HepG2 (cell line): ENCODE measurements at regions not wholly inside any gene's neighbourhood (a gene's known extent, or its start where the extent isn't known, plus 50 kb on each side); places are given as distances from the start of the nearest gene placed in this dataset.

ENCODE experiments used
- ATAC-seq: fragments of 200-7000 bp; cut with Tn5 transposase; 3 replicates; pipeline ENCODE4 v1.9.1; 2020; ENCODE audit warnings: mild to moderate bottlenecking, moderate library complexity
- BruUV-seq: library from RNA; stranded (reverse); fragments of 400-500 nt; replicated peaks from 2 replicates; lab custom pipeline; 2021; lab: Mats Ljungman, UMichigan
- CTCF ChIA-PET: fragments of 300-600 bp; formaldehyde crosslinking; extraction: SDS; loops from one replicate; lab custom pipeline; 2021; ENCODE audit warnings: low total read pairs, inconsistent platforms, low intra/inter-chr PET ratio; lab: Yijun Ruan, JAX
- POLR2A ChIA-PET: fragments of 350-600 bp; sonication (Branson Sonifier 250); formaldehyde crosslinking; loops from one replicate; lab custom pipeline; 2020; ENCODE audit warnings: antibody characterized with exemption, inconsistent platforms; lab: Yijun Ruan, JAX
- DNase-seq: peaks from one replicate; pipeline ENCODE4 v3.0.0-alpha.2; 2015; ENCODE audit warnings: low spot score
- FAIRE-seq: peaks from 3 replicates; lab custom pipeline; 2011; peaks lifted over from hg19 to GRCh38; lab: Jason Lieb, UNC
- H2AFZ ChIP-seq: one replicate; pipeline ENCODE4 v1.6.1; 2011; ENCODE audit warnings: low read length, inconsistent platforms
- H3K27ac ChIP-seq: fragments of 300-600 bp; 3 replicates; pipeline ENCODE4 v1.8.0; 2011; ENCODE audit warnings: mixed run types, mild to moderate bottlenecking, mixed read lengths, low read length, inconsistent platforms; ENCODE audit not compliant: insufficient read depth; ENCODE audit errors: extremely low read length
- H3K27me3 ChIP-seq, 2 experiments: fragments of 200-600 bp in 1 of 2; 2 replicates in 1 of 2; 3 replicates in 1 of 2; pipeline versions ENCODE4 v1.6.0 to v1.8.0; 2011; ENCODE audit warnings: low read length in 2 of 2, mild to moderate bottlenecking in 2 of 2, moderate library complexity in 2 of 2, inconsistent platforms in 1 of 2; ENCODE audit not compliant: insufficient read depth in 2 of 2, control insufficient read depth in 1 of 2
- H3K36me3 ChIP-seq, 2 experiments: fragments of 200-600 bp in 1 of 2; replicated peaks in 1 of 2; 2 replicates in 1 of 2; 3 replicates in 1 of 2; pipeline versions ENCODE4 v1.5.1 to v1.8.0; 2011; ENCODE audit warnings: low read length in 2 of 2, inconsistent platforms in 1 of 2; ENCODE audit not compliant: insufficient read depth in 2 of 2, control insufficient read depth in 1 of 2
- H3K4me1 ChIP-seq: 2 replicates; pipeline ENCODE4 v1.5.1; 2012; ENCODE audit warnings: low read length, inconsistent platforms; ENCODE audit not compliant: insufficient read depth
- H3K4me2 ChIP-seq: 2 replicates; pipeline ENCODE4 v1.6.0; 2011; ENCODE audit warnings: low read depth, low read length, inconsistent platforms
- H3K4me3 ChIP-seq, 3 experiments: fragments of 200-600 bp in 1 of 3; sonication (generic), shearing (Covaris generic) in 1 of 3; replicated peaks in 1 of 3; 2 replicates each; pipeline ENCODE4 v1.5.1; 2011 to 2016; ENCODE audit warnings: low read length in 3 of 3, inconsistent platforms in 2 of 3, low read depth in 2 of 3, mild to moderate bottlenecking in 2 of 3, control low read depth in 1 of 3, mixed read lengths in 1 of 3; ENCODE audit not compliant: insufficient read depth in 1 of 3
- H3K79me2 ChIP-seq: one replicate; pipeline ENCODE4 v1.6.1; 2011; ENCODE audit warnings: low read length, inconsistent platforms; ENCODE audit not compliant: insufficient read depth
- H3K9ac ChIP-seq: 2 replicates; pipeline ENCODE4 v1.6.0; 2011; ENCODE audit warnings: mild to moderate bottlenecking, low read depth, low read length, inconsistent platforms; ENCODE audit not compliant: insufficient read depth
- H3K9me3 ChIP-seq: 2 replicates; pipeline ENCODE4 v1.5.1; 2012; ENCODE audit warnings: mild to moderate bottlenecking, low read length
- H4K20me1 ChIP-seq: 2 replicates; pipeline ENCODE4 v1.6.0; 2011; ENCODE audit warnings: inconsistent platforms, mild to moderate bottlenecking, low read length, moderate library complexity; ENCODE audit not compliant: insufficient read depth
- ARNT2 ChIP-seq: sonication (generic); formaldehyde crosslinking; IDR thresholded peaks from 2 replicates; pipeline ENCODE4 v1.8.0; 2022; ENCODE audit warnings: mild to moderate bottlenecking, low read depth, missing genetic modification reagents, moderate library complexity
- GTF3A ChIP-seq: sonication (generic); formaldehyde crosslinking; conservative IDR thresholded peaks from 2 replicates; pipeline ENCODE4 v1.4.0; 2020; ENCODE audit warnings: mild to moderate bottlenecking, missing genetic modification reagents
- ONECUT2 ChIP-seq: sonication (generic); formaldehyde crosslinking; IDR thresholded peaks from 2 replicates; pipeline ENCODE4 v1.4.0; 2020; ENCODE audit warnings: missing genetic modification reagents
- PAF1 ChIP-seq: IDR thresholded peaks from 2 replicates; pipeline ENCODE4 v1.6.1; 2016; ENCODE audit warnings: missing genetic modification reagents, missing compliant biosample characterization
- RBM39 ChIP-seq: fragments of 200-400 bp; formaldehyde crosslinking; IDR thresholded peaks from one replicate; pipeline ENCODE4 v1.6.1; 2018; ENCODE audit warnings: antibody characterized with exemption, mild to moderate bottlenecking, low read depth, low read length; ENCODE audit not compliant: poor library complexity, severe bottlenecking
- SALL2 ChIP-seq: sonication (generic); formaldehyde crosslinking; IDR thresholded peaks from 2 replicates; pipeline ENCODE4 v1.8.1; 2023; ENCODE audit warnings: mild to moderate bottlenecking, missing genetic modification reagents, inconsistent platforms
- SATB2 ChIP-seq: sonication (generic); formaldehyde crosslinking; IDR thresholded peaks from 2 replicates; pipeline ENCODE4 v1.5.0; 2020; ENCODE audit warnings: missing genetic modification reagents
- TMF1 ChIP-seq: sonication (generic); formaldehyde crosslinking; IDR thresholded peaks from 2 replicates; pipeline ENCODE4 v1.8.1; 2022; ENCODE audit warnings: low read depth, missing genetic modification reagents
- ZFP82 ChIP-seq: sonication (generic); formaldehyde crosslinking; IDR thresholded peaks from 2 replicates; pipeline ENCODE4 v1.5.1; 2020; ENCODE audit warnings: mild to moderate bottlenecking, missing genetic modification reagents, borderline replicate concordance
- ZNF143 ChIP-seq: sonication (generic); formaldehyde crosslinking; IDR thresholded peaks from 2 replicates; pipeline ENCODE4 v1.4.0; 2020; ENCODE audit warnings: missing genetic modification reagents
- ZNF556 ChIP-seq: sonication (generic); formaldehyde crosslinking; IDR thresholded peaks from 2 replicates; pipeline ENCODE4 v1.4.0; 2020; ENCODE audit warnings: mild to moderate bottlenecking, missing genetic modification reagents, borderline replicate concordance
- ZNF687 ChIP-seq: sonication (generic); formaldehyde crosslinking; IDR thresholded peaks from 2 replicates; pipeline ENCODE4 v1.5.1; 2020; ENCODE audit warnings: mild to moderate bottlenecking, missing genetic modification reagents, moderate library complexity
- WGBS: methylation state at CpG from one replicate; pipeline ENCODE4 v1.1.6; 2017; ENCODE audit warnings: low lambda C conversion rate; 5-methylcytosine and 5-hydroxymethylcytosine counted together
- in situ Hi-C: cut with HindIII; loops from 2 replicates; pipeline ENCODE4 v1.10.0; 2017; ENCODE audit warnings: low pct_unique_long_range_greater_than_20kb; ENCODE audit not compliant: extremely low pct_ligation_motif_present
- intact Hi-C: fragments of 100-400 bp; cut with micrococcal nuclease; formaldehyde crosslinking; loops from one replicate; pipeline ENCODE4 v1.10.0; 2022; ENCODE audit not compliant: unreplicated experiment
- TF ChIP-seq, protein P1 (sequence below): sonication (generic); formaldehyde crosslinking; IDR thresholded peaks from 2 replicates; pipeline ENCODE4 v1.4.0; 2020; ENCODE audit warnings: missing genetic modification reagents

GRCh38 chr12:28885928-28886327 is 263.1 kb upstream of the FAR2 start:
- intact Hi-C loops (no loop called here), in situ Hi-C loops (no loop called here)
- H3K27ac ChIP-seq, result no peak overlapping the region
- POLR2A ChIA-PET, result no interaction called here
- ATAC-seq (no peak), FAIRE-seq (no peak)
- no peak overlapping the region for H3K9ac ChIP-seq
- WGBS, result 20% methylated on average over 2 of the region's 2 CpGs
- H3K4me3 ChIP-seq, result no peak overlapping the region
- no peaks in the 10 kb centered on the region for H3K27me3 ChIP-seq
- no peak for TF ChIP-seq ZFP82 (CRISPR knock-in tag)
- no peak for TF ChIP-seq ZNF556 (CRISPR knock-in tag)
- TF ChIP-seq, all 625 proteins: peak for 0
- DNase-seq, result no peak
- H3K4me1 ChIP-seq, result no peaks in the 10 kb centered on the region
- CTCF ChIA-PET, result no interaction called here
- H3K36me3 ChIP-seq, result no peaks in the 10 kb centered on the region
- BruUV-seq, result no TSS peak
- H2AFZ ChIP-seq, result no peak overlapping the region
- no peaks in the 10 kb centered on the region for H4K20me1 ChIP-seq
- H3K79me2 ChIP-seq, result no peaks in the 10 kb centered on the region
- no peak overlapping the region for H3K4me2 ChIP-seq
- no peaks in the 10 kb centered on the region for H3K9me3 ChIP-seq

DNA sequence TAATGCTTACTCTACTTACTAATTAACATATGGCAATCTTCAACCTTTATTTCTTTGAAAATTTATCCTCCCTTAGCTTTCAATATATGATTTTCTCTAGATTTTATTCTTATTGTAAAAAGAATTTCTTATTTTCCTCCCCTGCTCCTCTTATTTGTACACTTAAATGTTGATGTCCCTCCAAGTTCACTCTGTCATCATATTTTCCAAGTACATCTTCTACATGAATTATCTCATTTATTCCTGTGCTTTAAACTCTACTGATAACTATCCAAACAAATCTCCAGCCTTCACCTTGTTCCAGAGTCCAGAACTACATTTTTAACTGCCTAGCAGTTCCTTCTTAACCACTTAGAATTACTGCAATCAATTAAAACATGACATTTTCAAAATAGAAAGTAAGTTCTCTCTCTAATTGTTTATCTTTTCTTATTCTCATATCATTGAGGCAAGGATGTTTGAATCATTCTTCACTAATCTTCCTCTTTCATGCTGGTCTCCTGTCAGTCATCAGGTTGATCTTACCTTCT is 261.6 kb upstream of the FAR2 start:
- Histone ChIP-seq H3K4me1 (no peaks in the 10 kb centered on the region), H2AFZ (no peak overlapping the region), H3K36me3 (no peaks in the 10 kb centered on the region), H3K9ac (no peak overlapping the region), H3K4me2 (no peak overlapping the region), H3K4me3 (no peak overlapping the region), H4K20me1 (no peaks in the 10 kb centered on the region), H3K27ac (no peak overlapping the region), H3K79me2 (no peaks in the 10 kb centered on the region), H3K27me3 (no peaks in the 10 kb centered on the region), H3K9me3 (no peaks in the 10 kb centered on the region)
- CTCF ChIA-PET, result no interaction called here
- no peak for DNase-seq
- POLR2A ChIA-PET, result no interaction called here
- no TSS peak for BruUV-seq
- no peak for ATAC-seq
- in situ Hi-C loops (no loop called here), intact Hi-C loops (no loop called here)
- FAIRE-seq, result no peak
- TF ChIP-seq ZNF687 (CRISPR knock-in tag) (no peak), GTF3A (no peak), RBM39 (no peak), SALL2 (CRISPR knock-in tag) (no peak), SATB2 (no peak), PAF1 (CRISPR knock-in tag) (no peak), TMF1 (CRISPR knock-in tag) (no peak), ARNT2 (CRISPR knock-in tag) (no peak), ZNF143 (CRISPR knock-in tag) (no peak), ONECUT2 (no peak)
- TF ChIP-seq, protein P1, sequence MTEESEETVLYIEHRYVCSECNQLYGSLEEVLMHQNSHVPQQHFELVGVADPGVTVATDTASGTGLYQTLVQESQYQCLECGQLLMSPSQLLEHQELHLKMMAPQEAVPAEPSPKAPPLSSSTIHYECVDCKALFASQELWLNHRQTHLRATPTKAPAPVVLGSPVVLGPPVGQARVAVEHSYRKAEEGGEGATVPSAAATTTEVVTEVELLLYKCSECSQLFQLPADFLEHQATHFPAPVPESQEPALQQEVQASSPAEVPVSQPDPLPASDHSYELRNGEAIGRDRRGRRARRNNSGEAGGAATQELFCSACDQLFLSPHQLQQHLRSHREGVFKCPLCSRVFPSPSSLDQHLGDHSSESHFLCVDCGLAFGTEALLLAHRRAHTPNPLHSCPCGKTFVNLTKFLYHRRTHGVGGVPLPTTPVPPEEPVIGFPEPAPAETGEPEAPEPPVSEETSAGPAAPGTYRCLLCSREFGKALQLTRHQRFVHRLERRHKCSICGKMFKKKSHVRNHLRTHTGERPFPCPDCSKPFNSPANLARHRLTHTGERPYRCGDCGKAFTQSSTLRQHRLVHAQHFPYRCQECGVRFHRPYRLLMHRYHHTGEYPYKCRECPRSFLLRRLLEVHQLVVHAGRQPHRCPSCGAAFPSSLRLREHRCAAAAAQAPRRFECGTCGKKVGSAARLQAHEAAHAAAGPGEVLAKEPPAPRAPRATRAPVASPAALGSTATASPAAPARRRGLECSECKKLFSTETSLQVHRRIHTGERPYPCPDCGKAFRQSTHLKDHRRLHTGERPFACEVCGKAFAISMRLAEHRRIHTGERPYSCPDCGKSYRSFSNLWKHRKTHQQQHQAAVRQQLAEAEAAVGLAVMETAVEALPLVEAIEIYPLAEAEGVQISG (CRISPR knock-in tag), result no peak
